HG02970 (cell line): ENCODE measurements at regions not wholly inside any gene's neighbourhood (a gene's known extent, or its start where the extent isn't known, plus 50 kb on each side); places are given as distances from the start of the nearest gene placed in this dataset.
"Not testable (repeated sequence)": the region's sequence is repeated elsewhere in the genome, so short reads cannot be mapped to it uniquely, and the experiment has no call there.

Source experiments
- ATAC-seq: cut with Tn5 transposase; IDR thresholded peaks from one replicate; pipeline ENCODE4 v1.9.1; 2021; ENCODE audit warnings: mild to moderate bottlenecking, moderate library complexity, moderate number of reproducible peaks; ENCODE audit not compliant: unreplicated experiment, low FRiP score

DNA sequence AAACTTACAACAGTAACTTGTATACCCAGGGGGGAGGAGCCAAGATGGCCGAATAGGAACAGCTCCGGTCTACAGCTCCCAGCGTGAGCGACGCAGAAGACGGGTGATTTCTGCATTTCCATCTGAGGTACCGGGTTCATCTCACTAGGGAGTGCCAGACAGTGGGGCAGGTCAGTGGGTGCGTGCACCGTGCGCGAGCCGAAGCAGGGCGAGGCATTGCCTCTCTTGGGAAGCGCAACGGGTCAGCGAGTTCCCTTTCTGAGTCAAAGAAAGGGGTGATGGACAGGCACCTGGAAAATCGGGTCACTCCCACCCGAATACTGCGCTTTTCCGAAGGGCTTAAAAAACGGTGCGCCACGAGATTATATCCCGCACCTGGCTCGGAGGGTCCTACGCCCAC, 278.8 kb downstream of the FAM47B start:
- not testable (repeated sequence) for ATAC-seq

DNA sequence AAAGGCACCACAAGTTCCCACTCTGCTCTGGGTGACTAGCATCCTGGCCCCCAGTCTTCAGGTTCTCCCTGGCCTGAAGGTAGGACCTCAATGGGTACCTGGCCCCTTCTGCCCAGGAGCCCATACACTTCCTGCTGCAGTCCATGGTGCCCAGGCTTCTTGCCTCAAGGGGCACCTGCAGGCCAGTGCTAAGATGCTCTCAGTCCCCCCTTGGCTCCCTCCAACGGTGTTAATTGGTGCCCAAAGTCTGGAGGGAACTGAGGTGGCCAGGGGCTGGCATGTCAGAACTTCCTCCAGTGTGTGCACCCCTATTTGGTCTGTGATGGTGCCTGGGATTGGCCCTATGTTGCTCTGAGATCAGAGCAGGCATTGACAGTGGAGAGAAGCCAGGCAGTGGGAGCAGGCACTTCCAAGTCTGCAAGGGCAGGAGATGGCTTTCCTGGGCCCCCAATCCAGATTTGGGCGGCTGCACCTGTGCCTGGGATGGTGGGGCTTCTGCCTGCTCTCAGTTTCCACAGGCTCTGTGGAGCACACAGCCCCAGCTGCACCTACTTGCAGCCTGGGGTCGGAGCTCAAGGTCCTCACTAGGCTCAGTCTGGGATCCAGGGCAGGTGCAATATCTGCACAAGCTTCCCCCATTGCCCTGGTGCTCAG, 301.6 kb downstream of the FAM47B start:
- no peak for ATAC-seq

DNA sequence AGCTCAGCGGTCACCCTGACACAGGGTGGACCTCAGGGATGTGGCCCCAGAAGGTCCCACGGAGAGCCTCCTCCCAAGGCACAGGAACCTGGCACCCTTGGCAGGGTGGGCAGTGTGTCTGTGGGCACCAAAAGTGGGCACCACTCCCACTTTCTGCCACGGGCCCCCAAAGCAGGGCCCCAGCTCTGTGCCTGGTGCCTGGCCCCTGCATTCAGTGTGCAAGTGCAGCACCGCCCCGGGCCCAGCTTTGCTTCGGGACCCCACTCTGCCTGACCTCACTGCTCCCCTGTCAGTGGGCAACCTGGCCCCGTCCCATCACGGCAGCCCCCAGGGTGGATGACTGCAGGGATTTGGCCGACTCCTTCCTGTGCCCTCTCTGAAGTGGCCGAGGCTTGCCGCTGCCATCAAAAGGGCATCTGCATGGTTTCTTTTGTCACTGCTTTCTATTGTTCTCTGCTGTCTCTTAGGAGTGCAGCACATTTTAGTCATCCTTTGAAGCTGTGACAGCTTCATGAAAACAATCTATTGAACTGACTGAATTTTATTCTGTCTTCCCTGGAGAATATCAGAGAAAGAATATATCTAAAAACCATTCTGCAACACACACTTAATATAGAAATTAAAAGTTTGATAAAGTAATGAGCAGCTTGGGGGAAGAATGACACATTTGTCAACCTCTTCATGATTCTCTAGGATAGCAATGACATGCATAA, 302.4 kb downstream of the FAM47B start:
- no peak for ATAC-seq

DNA sequence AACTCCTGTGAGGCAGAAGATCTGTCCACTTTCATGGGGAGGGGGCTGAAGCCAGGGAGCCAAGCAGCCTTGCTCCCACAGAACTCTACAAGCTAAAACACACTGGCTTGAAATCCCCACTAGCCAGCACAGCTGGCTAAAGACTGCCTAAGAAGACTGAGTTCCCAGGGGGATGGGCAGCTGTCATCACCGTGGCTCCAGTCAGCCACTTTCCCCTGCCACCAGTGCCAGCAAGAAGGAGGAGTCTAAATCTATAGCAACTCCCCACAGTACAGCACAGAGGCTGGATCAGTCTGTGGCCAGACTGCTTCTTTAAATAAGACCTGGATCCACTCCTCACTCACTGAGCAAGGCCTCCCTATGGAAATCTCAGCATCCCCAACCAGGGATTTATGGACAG, 308.6 kb downstream of the FAM47B start:
- no peak for ATAC-seq

DNA sequence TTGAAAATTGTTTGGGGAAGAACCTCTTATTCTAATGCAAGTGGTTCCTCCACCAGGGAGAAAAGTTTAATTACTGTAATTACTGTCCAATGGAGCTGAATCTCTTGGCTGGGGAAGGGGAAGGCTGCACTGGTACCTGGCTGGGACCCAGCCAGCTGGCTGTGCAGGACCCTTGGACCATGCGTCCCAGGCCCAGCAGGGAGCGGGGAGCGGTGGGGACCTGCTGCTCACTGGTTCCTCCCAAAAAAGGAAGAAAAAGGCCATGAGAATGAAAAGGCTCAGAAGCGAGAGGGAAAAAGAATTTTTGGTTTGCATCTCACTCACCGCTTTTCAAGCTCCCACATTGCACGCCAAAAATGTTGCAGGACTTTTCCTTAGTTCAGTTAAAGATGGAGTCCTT, 333.5 kb downstream of the FAM47B start:
- no peak for ATAC-seq

DNA sequence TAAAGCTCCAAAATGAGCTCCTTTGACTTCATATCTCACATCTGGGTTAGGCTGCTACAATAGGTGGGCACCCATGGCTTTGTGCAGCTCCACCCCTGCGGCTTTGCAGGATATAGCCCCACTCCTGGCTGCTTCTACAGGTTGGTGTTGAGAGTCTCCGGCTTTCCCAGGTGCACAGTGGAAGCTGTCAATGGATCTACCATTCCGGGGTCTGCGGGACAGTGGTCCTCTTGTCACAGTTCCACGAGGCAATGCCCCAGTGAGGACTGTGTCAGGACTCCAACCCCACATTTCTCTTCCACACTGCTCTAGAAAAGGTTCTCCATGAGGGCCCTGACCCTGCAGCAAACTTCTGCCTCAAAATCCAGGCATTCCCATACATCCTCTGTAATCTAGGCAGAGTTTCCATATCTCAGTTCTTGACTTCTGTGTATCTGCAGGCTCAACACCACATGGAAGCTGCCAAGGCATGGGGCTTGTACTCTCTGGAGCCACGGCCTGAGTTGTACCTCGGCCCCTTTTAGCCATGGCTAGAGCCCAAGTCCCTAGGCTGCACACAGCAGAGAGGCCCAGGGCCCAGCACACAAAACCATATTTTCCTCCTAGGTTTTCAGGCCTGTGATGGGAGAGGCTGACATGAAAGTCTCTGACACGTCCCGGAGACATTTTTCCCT, 342.8 kb downstream of the FAM47B start:
- no peak for ATAC-seq

DNA sequence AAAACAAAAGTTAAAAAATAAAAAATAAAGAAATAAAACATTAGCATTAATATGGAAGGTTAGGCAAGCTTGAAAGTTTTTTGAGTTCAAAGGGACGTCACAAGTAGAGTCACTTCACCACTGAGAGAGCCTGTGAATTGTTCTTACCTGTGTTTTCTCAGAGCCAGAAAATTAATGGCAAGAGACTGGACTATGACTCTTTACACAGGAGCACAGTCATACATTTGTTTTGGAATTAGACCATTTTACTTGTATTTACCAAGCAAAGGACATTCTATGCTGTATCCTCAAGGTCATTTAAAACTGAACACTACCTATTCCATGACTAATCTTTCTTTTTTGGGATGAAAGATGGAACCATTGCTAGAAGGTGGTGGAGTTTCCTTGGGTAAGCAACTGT, 346.1 kb downstream of the FAM47B start:
- ATAC-seq, result no peak

DNA sequence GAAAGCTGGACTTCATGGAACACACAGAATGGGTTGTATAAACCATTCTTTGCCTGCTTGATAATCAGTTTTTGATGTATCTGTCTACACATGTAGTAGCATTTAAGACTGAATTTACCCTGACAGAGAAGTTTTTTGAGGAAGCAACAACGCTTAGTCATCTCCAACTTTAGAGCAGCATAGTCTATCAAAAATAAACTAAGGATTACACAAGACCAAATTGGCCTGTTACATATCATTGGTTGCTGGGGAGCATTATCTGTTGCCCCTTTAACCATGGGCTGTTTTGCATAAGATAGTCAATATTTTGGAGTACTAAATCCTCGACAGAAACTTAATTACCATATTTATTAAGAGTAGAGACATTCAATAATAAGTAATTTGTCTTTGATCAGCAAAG, 347.4 kb downstream of the FAM47B start:
- ATAC-seq, result no peak

DNA sequence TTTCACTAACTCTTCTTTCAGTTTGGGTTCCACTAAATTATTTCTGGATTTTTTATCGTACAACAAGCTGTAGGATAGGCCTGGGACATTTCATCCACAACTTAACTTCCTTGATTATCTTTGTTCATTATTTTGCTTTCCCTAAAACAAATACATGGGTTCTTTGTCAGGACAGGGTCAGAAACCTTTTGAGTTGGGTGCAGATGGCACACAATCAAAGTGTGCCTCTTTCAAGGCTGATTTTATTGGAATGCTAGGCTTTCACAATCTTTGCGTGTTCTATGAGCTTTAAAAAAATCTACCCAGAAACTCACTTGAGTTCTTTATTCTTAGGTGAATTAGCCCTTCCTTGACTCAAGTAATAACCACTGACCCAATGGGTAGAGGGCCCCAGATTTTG, 348.4 kb downstream of the FAM47B start:
- no peak for ATAC-seq

DNA sequence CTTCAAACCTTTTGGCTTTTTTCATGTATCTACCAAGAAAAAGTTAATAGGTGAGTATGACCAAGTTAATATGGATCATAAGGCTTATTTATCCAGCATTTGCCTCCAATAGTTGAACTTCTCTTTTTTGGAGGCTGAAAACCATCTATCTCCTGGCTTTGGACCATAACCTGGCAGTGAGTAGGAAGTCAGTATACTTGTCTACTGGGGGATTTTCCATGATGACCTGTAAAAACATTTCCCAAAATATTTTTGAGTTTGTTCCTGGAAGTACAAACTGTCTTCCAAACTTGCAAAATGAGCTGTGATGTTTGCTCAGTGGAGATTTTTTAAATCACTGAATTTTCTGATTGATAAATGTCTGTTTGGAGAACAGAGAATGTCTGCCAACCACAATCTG, 349.9 kb downstream of the FAM47B start:
- ATAC-seq, result no peak

DNA sequence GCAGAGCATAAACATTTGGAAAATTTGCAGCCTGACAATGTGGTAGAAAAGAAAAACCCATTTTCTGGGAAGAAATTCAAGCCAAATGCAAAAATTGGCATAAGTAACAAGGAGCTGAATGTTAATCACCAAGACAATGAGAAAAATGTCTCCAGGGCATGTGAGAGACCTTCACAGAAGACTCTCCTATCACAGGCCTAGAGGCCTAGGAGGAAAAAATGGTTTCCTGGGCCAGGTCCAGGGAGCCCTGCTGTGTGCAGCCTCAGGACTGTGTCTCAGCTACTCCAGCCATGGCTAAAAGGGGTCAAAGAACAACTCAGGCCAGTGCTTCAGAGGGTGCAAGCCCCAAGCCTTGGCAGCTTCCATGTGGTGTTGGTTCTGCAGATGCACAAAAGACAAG, 362.4 kb downstream of the FAM47B start:
- not testable (repeated sequence) for ATAC-seq

DNA sequence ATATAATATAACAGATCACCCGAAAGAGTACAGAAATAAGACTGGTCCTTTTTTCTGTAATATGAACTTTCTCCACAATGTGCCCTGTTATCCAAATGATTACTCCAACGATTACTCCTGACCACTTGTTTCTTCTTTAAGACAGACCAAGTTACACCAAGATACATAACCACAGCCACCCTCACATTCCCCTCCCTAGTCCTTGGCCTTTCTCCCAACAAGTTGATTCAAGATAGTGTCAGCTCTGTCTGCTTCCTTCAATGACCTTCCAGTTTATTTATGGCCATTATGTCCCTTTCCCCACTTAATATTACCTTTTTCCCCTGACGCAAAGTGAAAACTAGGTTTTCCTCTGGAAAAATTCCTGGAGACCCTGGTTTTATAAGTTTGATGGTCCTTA, 397.2 kb downstream of the FAM47B start:
- ATAC-seq, result no peak

DNA sequence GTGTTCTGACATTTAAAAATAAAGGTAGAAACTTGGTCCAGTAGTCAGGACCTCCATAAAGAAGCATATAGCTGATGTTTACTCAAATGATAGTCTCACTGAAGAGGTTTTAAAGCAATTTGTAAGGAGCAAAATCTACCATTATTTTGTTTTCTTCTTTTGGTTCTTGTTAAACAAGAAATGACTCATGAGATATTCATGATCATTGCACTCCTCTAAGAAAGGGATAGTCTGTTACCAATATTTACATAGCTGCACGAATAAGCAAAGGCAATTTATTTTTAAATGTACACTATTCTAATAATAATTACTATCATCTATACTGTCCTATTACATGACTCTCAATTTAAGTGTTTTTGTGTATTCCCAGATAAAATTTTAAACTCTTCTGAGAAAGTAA, 397.9 kb downstream of the FAM47B start:
- ATAC-seq, result no peak

DNA sequence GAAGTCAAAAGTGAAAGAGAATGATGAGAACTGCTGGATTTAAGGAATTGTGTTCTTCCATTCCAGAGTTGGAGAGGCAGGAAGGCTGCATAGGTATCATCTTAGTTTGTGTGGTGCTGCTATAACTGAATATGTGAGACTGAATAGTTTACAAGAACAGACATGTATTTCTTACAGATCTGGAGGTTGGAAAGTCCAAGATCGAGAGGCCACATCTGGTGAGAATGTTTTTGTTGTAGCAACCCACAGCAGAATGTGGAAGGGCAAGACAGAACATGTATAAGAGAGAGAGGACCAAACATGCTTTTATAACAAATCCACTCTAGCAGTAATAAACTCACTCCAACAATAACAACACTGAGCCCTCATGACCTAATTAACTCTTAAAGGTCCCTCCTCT, 408.6 kb downstream of the FAM47B start:
- no peak for ATAC-seq

DNA sequence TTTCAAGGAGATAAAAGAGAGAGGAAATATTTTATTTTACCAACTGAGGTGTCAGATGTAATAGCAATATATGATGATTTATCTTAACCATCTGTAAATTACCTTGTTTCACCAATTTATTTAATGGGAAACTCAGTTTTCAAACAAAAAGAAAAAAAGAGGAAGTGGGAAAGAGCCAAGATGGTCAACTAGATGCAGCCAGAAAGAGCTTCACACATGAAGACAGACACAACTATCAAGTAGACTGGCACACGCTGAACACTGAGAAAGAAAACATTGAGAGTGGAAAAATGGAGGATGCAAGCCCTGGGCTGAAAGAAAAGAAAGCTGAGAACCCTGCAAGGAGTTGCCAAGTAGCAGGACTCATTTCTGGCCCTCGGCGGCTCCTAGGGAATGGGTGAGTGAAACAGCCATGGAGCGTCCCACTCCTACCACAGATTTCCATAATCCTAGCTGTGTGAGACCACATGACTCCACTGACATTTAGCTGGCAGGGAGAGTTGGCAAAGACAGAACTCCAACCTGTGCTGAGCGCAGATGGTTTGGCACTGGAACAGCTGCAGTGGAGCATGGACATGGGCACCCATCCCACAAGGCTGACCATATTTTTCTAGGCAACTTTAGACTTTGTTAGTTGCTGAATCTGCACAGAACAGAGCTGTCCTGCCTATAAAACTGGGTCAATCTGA, 409.3 kb downstream of the FAM47B start:
- no peak for ATAC-seq

DNA sequence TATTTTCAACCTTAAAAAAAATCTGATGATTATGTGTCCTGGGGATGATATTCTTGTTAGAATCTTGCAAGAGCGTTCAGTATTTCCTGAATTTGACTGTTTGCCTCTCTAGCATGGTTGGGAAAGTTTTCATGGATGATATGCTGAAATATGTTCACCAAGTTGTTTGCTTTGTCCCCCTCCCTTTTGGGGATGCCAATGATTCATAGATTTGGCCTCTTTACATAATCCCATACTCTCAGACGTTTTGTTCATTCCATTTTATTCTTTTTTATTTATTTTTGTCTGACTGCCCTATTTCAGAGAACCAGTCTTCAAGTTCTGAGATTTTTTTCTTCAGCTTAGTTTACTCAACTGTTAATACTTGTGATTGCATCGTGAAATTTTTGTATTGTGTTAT, 415.1 kb downstream of the FAM47B start:
- no peak for ATAC-seq

DNA sequence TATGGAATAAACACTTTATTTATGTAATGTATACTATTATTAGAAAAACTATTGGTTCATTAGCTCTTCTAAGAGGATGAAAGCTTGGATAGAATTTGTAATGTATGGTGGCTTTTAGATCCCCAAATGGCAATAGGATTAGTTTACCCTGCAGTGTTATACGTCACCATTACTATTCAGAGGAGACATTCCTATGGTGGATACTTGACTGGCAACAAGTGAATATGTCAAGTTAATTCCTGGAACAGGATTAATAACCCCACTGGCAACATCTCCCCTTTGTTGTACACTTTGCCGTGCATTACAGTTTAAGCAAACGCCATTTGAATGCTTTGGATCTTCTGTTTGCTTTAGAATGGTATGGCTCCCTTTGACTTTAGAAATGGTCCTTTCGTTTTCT, 420.3 kb downstream of the FAM47B start:
- no peak for ATAC-seq

DNA sequence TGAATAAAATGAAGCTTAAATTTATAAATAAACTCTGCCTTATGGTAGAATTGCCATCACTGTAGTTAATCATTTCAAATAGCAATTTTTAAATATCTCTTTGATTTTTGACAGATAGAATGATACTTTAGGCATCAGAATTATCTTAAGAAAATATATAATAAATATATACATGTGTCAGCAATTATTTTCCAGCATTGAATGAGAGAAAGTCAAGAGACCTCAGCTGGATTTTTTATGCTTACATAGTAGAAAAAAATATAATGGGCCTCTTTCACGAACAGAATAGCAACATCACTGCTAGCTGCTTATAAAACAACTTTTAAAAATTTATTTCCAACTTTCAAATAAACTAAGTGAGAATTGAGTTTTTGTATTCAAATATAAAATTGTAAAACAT, 424.0 kb upstream of the MAGEB16 start:
- no peak for ATAC-seq

DNA sequence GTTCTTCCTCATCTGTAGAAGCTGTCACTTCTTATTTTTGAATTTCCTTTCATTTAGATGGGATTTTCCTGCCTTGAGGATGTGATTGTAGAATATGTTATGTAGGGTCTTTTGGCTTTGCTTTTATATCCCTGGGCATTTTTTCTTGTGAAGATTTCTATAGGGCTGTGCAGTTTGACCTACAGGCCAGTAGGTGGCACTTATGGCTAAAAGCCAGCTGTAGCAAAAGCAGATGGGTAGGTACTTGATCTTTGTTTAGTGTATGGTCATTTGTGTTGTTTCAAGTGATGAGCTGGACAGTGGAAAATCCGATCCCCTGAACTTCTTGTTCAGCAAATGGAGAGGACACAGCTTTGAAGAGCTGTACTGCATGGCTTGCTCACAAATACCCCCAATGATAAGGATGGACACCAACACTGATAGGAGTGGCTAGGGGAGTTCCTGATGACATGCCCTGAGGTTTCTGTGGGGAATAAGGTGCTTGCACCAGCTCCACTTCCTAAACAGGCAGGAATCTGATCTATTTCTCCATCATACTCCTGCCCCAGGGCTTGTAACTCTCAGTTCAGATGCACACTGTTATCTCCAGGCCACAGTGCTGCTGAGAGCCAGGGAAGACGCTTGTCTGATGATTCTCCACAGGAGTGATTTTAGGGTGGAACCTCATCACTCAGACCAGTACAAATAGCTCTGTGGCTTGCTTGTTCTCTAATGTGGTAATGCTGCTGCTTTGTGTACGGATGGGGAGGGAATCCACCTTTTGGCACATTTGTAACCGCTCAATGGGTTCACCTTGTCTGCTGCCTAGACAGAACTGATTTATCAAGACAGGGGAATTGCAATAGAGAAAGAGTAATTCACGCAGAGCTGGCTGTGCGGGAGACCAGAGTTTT, 417.1 kb upstream of the MAGEB16 start:
- peak; percentile 70 for ATAC-seq

DNA sequence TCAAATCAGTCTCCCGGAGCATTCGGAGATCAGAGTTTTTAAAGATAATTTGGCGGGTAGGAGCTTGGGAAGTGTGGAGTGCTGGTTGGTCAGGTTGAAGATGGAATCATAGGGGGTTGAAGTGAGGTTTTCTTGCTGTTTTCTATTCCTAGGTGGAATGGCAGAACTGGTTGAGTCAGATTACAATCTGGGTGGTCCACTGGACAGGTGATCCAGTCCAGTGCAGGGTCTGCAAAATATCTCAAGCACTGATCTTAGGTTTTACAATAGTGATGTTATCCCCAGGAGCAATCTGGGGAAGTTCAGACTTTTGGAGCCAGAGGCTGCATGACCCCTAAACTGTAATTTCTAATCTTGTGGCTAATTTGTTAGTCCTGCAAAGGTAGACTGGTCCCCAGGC, 416.4 kb upstream of the MAGEB16 start:
- ATAC-seq, result not testable (repeated sequence)
